HCT116 (cell line): ENCODE measurements at regions not wholly inside any gene's neighbourhood (a gene's known extent, or its start where the extent isn't known, plus 50 kb on each side); places are given as distances from the start of the nearest gene placed in this dataset.

Experiments used
- ATAC-seq: fragments of 200-7000 bp; cut with Tn5 transposase; 2 replicates; pipeline ENCODE4 v1.9.1; 2020; ENCODE audit warnings: mild to moderate bottlenecking, moderate library complexity
- BruUV-seq: library from RNA; stranded (reverse); fragments of 400-500 nt; replicated peaks from 2 replicates; lab custom pipeline; 2021; lab: Mats Ljungman, UMichigan
- CTCF ChIA-PET: fragments of 300-600 bp; sonication (Branson Sonifier 250); formaldehyde crosslinking; loops from one replicate; lab custom pipeline; 2021; ENCODE audit warnings: antibody characterized with exemption; lab: Charles Lee
- POLR2A ChIA-PET: fragments of 300-600, 350-600 bp; sonication (Branson Sonifier 250); formaldehyde crosslinking; loops from one replicate; lab custom pipeline; 2021; ENCODE audit warnings: antibody characterized with exemption; lab: Charles Lee
- RAD21 ChIA-PET, 2 experiments: fragments of 300-600 bp; sonication (Branson Sonifier 250); formaldehyde crosslinking; loops; one replicate each; lab custom pipeline; 2023; ENCODE audit warnings: low total read pairs in 2 of 2; ENCODE audit not compliant: uncharacterized antibody in 2 of 2, unreplicated experiment in 2 of 2, low non-redundant PET in 1 of 2; lab: Charles Lee
- DNase-seq: peaks from one replicate; pipeline ENCODE4 v3.0.0-alpha.2; 2010; ENCODE audit warnings: low read depth, low spot score
- H2AFZ ChIP-seq: fragments of 200-600 bp; shearing (Covaris generic), sonication (generic); 2 replicates; pipeline ENCODE4 v1.6.1; 2017; ENCODE audit warnings: low read depth, mixed run types, mixed read lengths, antibody characterized with exemption, low read length; ENCODE audit not compliant: poor library complexity, severe bottlenecking
- H3K27ac ChIP-seq: 2 replicates; pipeline ENCODE4 v1.5.1; 2012; ENCODE audit warnings: low read depth, low read length
- H3K27me3 ChIP-seq: fragments of 200-600 bp; sonication (generic); 2 replicates; pipeline ENCODE4 v1.6.1; 2016; ENCODE audit warnings: mixed run types, low read length, mixed read lengths; ENCODE audit not compliant: insufficient read depth
- H3K36me3 ChIP-seq, 2 experiments: fragments of 200-500 bp in 1 of 2; fragments of 200-600 bp in 1 of 2; sonication (Bioruptor generic) in 1 of 2; sonication (generic) in 1 of 2; 2 replicates each; pipeline versions ENCODE4 v1.5.1 to v1.6.1; 2014 to 2016; ENCODE audit warnings: low read length in 2 of 2, inconsistent platforms in 1 of 2, mixed read lengths in 1 of 2, mixed run types in 1 of 2; ENCODE audit not compliant: insufficient read depth in 2 of 2, control insufficient read depth in 1 of 2
- H3K4me1 ChIP-seq, 2 experiments: fragments of 200-600 bp in 1 of 2; sonication (generic) in 1 of 2; 2 replicates each; pipeline versions ENCODE4 v1.5.1 to v1.6.1; 2012 to 2017; ENCODE audit warnings: low read length in 2 of 2, inconsistent platforms in 1 of 2, mild to moderate bottlenecking in 1 of 2, mixed read lengths in 1 of 2, mixed run types in 1 of 2, moderate library complexity in 1 of 2; ENCODE audit not compliant: insufficient read depth in 2 of 2, control insufficient read depth in 1 of 2
- H3K4me2 ChIP-seq: fragments of 200-600 bp; sonication (generic); 2 replicates; pipeline ENCODE4 v1.6.1; 2017; ENCODE audit warnings: mixed run types, low read length, mixed read lengths
- H3K4me3 ChIP-seq, 2 experiments: fragments of 200-600 bp in 1 of 2; sonication (generic) in 1 of 2; replicated peaks in 1 of 2; 2 replicates each; pipeline ENCODE4 v1.5.1; 2011 to 2016; ENCODE audit warnings: low read length in 2 of 2, control low read depth in 1 of 2, low read depth in 1 of 2, mild to moderate bottlenecking in 1 of 2, mixed read lengths in 1 of 2, mixed run types in 1 of 2
- H3K79me2 ChIP-seq: fragments of 200-600 bp; sonication (generic); 2 replicates; pipeline ENCODE4 v1.6.1; 2017; ENCODE audit warnings: mild to moderate bottlenecking, mixed run types, low read length, moderate library complexity, mixed read lengths; ENCODE audit not compliant: insufficient read depth
- H3K9ac ChIP-seq: fragments of 200-600 bp; sonication (generic); 2 replicates; pipeline ENCODE4 v1.6.1; 2016; ENCODE audit warnings: low read length, mixed read lengths
- H3K9me2 ChIP-seq: fragments of 200-600 bp; sonication (generic), shearing (Covaris generic); 2 replicates; pipeline ENCODE4 v1.6.1; 2017; ENCODE audit warnings: mixed run types, mild to moderate bottlenecking, moderate library complexity; ENCODE audit not compliant: insufficient read depth
- H3K9me3 ChIP-seq, 2 experiments: fragments of 200-500 bp in 1 of 2; fragments of 200-600 bp in 1 of 2; sonication (Bioruptor generic) in 1 of 2; sonication (generic) in 1 of 2; 2 replicates each; pipeline ENCODE4 v1.6.1; 2014 to 2017; ENCODE audit warnings: low read length in 2 of 2, mixed read lengths in 2 of 2, inconsistent platforms in 1 of 2, low read depth in 1 of 2, mild to moderate bottlenecking in 1 of 2, mixed run types in 1 of 2, moderate library complexity in 1 of 2; ENCODE audit not compliant: control insufficient read depth in 1 of 2, insufficient read depth in 1 of 2
- H4K20me1 ChIP-seq: fragments of 200-600 bp; sonication (generic), shearing (Covaris generic); 2 replicates; pipeline ENCODE4 v1.6.1; 2017; ENCODE audit warnings: mixed run types, mild to moderate bottlenecking, moderate library complexity; ENCODE audit not compliant: insufficient read depth
- ATF3 ChIP-seq: IDR thresholded peaks from 2 replicates; pipeline ENCODE4 v1.6.1; 2012
- CEBPB ChIP-seq: IDR thresholded peaks from 2 replicates; pipeline ENCODE4 v1.6.1; 2012; ENCODE audit warnings: low read depth
- CTCF ChIP-seq, 3 experiments: fragments of 200-600 bp in 1 of 3; sonication (generic) in 1 of 3; IDR thresholded peaks in 2 of 3; conservative IDR thresholded peaks in 1 of 3; 2 replicates each; pipeline ENCODE4 v1.5.1; 2012 to 2017; ENCODE audit warnings: low read depth in 2 of 3, low read length in 2 of 3, antibody characterized with exemption in 1 of 3, borderline replicate concordance in 1 of 3, control low read depth in 1 of 3, mild to moderate bottlenecking in 1 of 3, mixed read lengths in 1 of 3, mixed run types in 1 of 3, moderate library complexity in 1 of 3; ENCODE audit not compliant: insufficient read depth in 1 of 3
- ELF1 ChIP-seq: IDR thresholded peaks from 2 replicates; pipeline ENCODE4 v1.6.1; 2012; ENCODE audit warnings: low read depth, borderline replicate concordance
- EZH2phosphoT487 ChIP-seq: fragments of 200-600 bp; IDR thresholded peaks from 2 replicates; pipeline ENCODE4 v1.6.1; 2018; ENCODE audit warnings: antibody characterized with exemption, borderline replicate concordance
- JUND ChIP-seq: IDR thresholded peaks from 2 replicates; pipeline ENCODE4 v1.6.1; 2012
- MAX ChIP-seq: IDR thresholded peaks from 2 replicates; pipeline ENCODE4 v1.6.1; 2012
- POLR2A ChIP-seq: IDR thresholded peaks from 2 replicates; pipeline ENCODE4 v1.7.0; 2011; ENCODE audit warnings: borderline replicate concordance; ENCODE audit not compliant: insufficient read depth, insufficient read length; ENCODE audit errors: extremely low read depth
- POLR2AphosphoS5 ChIP-seq: IDR thresholded peaks from 2 replicates; pipeline ENCODE4 v1.6.1; 2011; ENCODE audit warnings: mild to moderate bottlenecking, low read depth, low read length, moderate library complexity
- REST ChIP-seq: IDR thresholded peaks from 2 replicates; pipeline ENCODE4 v1.6.1; 2012; ENCODE audit warnings: low read depth
- SIN3A ChIP-seq: IDR thresholded peaks from 2 replicates; pipeline ENCODE4 v1.6.1; 2012; ENCODE audit warnings: low read depth
- SP1 ChIP-seq: IDR thresholded peaks from 2 replicates; pipeline ENCODE4 v1.6.1; 2012; ENCODE audit warnings: low read depth
- SRF ChIP-seq: IDR thresholded peaks from 2 replicates; pipeline ENCODE4 v1.6.1; 2012; ENCODE audit warnings: low read depth
- YY1 ChIP-seq: IDR thresholded peaks from 2 replicates; pipeline ENCODE4 v1.6.1; 2011; ENCODE audit warnings: low read length, low read depth, moderate library complexity, mild to moderate bottlenecking; ENCODE audit not compliant: insufficient replicate concordance; ENCODE audit errors: extremely low read depth
- ZBTB33 ChIP-seq: IDR thresholded peaks from 2 replicates; pipeline ENCODE4 v1.6.1; 2011; ENCODE audit warnings: mild to moderate bottlenecking, low read length, moderate library complexity; ENCODE audit not compliant: insufficient replicate concordance; ENCODE audit errors: extremely low read depth
- intact Hi-C: fragments of 100-400 bp; cut with micrococcal nuclease; formaldehyde crosslinking; loops from 2 replicates; pipeline ENCODE4 v1.10.0; 2022

GRCh38 chr1:79714664-79715063, 708.1 kb upstream of the ADGRL4 start:
- POLR2A ChIA-PET = no interaction called here
- Histone ChIP-seq H4K20me1 (no peaks in the 10 kb centered on the region), H3K4me3 (no peak overlapping the region), H3K36me3 (no peaks in the 10 kb centered on the region), H3K27ac (no peak overlapping the region), H2AFZ (no peak overlapping the region), H3K4me2 (no peak overlapping the region), H3K27me3 (no peaks in the 10 kb centered on the region), H3K9me3 (no peaks in the 10 kb centered on the region), H3K79me2 (no peaks in the 10 kb centered on the region), H3K9me2 (no peaks in the 10 kb centered on the region), H3K9ac (no peak overlapping the region), H3K4me1 (no peaks in the 10 kb centered on the region)
- RAD21 ChIA-PET = no interaction called here
- DNase-seq = no peak
- no peak for ATAC-seq
- intact Hi-C loops = no loop called here
- TF ChIP-seq CEBPB (no peak), SIN3A (no peak), YY1 (no peak), ATF3 (no peak), REST (no peak), POLR2AphosphoS5 (no peak), CTCF (IDR thresholded peaks at IDR 0.05 in 2 of 3, conservative IDR thresholded peaks at IDR 0.05 in 1 of 3; ENCODE audit: borderline replicate concordance in 1 of 3, insufficient read depth in 1 of 3, low read depth in 2 of 3, low read length in 2 of 3) (no peak), ZBTB33 (no peak), ELF1 (no peak), JUND (no peak), EZH2phosphoT487 (no peak), SP1 (no peak), POLR2A (no peak), SRF (no peak), MAX (no peak)
- CTCF ChIA-PET = no interaction called here
- BruUV-seq = no TSS peak
